HFFc6 (cell line): ENCODE measurements at regions not wholly inside any gene's neighbourhood (a gene's known extent, or its start where the extent isn't known, plus 50 kb on each side); places are given as distances from the start of the nearest gene placed in this dataset.

Experiments used
- DNase-seq: peaks from one replicate; pipeline ENCODE4 v3.0.0-alpha.2; 2018
- H3K27ac Mint-ChIP-seq: 2 replicates; pipeline ENCODE4 v1.8.0; 2020; ENCODE audit warnings: mild to moderate bottlenecking, mixed read lengths
- H3K27me3 Mint-ChIP-seq: 2 replicates; pipeline ENCODE4 v1.8.0; 2021; ENCODE audit warnings: mild to moderate bottlenecking, moderate library complexity, mixed read lengths; ENCODE audit not compliant: insufficient read depth
- H3K36me3 Mint-ChIP-seq: 2 replicates; pipeline ENCODE4 v1.8.0; 2021; ENCODE audit warnings: low read depth, mixed read lengths
- H3K4me1 Mint-ChIP-seq: 2 replicates; pipeline ENCODE4 v1.8.0; 2020; ENCODE audit warnings: low read depth, mixed read lengths
- H3K4me3 Mint-ChIP-seq: 2 replicates; pipeline ENCODE4 v1.8.0; 2020; ENCODE audit warnings: mild to moderate bottlenecking, moderate library complexity, mixed read lengths
- H3K9me3 Mint-ChIP-seq: 2 replicates; pipeline ENCODE4 v1.8.0; 2020; ENCODE audit warnings: mild to moderate bottlenecking, mixed read lengths
- TF ChIP-seq, protein P1 (sequence below): fragments of 200-600 bp; sonication (generic); IDR thresholded peaks from 2 replicates; pipeline ENCODE4 v1.5.0; 2021; ENCODE audit warnings: antibody characterized with exemption, mild to moderate bottlenecking

- Mint-ChIP-seq H3K36me3 (peaks cover 5% of the 10 kb centered on the region), H3K27ac (no peak overlapping the region), H3K4me1 (no peaks in the 10 kb centered on the region), H3K4me3 (no peak overlapping the region), H3K27me3 (peaks cover 1% of the 10 kb centered on the region; the same call in 1 of the 2 replicates), H3K9me3 (peaks cover 34% of the 10 kb centered on the region)
- DNase-seq, result no peak
- TF ChIP-seq, protein P1, sequence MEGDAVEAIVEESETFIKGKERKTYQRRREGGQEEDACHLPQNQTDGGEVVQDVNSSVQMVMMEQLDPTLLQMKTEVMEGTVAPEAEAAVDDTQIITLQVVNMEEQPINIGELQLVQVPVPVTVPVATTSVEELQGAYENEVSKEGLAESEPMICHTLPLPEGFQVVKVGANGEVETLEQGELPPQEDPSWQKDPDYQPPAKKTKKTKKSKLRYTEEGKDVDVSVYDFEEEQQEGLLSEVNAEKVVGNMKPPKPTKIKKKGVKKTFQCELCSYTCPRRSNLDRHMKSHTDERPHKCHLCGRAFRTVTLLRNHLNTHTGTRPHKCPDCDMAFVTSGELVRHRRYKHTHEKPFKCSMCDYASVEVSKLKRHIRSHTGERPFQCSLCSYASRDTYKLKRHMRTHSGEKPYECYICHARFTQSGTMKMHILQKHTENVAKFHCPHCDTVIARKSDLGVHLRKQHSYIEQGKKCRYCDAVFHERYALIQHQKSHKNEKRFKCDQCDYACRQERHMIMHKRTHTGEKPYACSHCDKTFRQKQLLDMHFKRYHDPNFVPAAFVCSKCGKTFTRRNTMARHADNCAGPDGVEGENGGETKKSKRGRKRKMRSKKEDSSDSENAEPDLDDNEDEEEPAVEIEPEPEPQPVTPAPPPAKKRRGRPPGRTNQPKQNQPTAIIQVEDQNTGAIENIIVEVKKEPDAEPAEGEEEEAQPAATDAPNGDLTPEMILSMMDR, result no peak
Observed at GRCh38 chr9:89705651-89706050, 100.8 kb downstream of the GADD45G start.

DNA sequence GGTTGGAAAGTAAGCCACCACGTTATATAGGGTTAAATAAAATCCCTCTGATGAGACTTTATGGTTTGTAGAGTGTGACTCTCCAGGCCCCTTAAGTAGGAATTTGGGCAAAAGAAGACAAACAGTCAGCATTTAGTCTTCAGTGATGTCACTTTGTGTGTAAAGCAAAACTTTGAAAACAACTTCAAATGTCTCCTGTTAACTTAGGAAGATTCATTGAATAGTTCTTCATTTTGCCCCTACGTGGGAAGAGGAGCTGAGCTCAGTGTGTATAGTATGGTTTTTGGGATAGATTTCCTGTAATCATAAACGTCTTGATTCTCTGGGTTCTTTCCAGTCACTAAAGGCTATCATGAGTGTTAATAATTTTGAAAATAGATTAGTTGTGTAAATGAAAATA is 101.3 kb downstream of the GADD45G start:
- Mint-ChIP-seq H3K9me3 (peaks cover 38% of the 10 kb centered on the region), H3K4me3 (no peak overlapping the region), H3K36me3 (peaks cover 5% of the 10 kb centered on the region), H3K27ac (no peak overlapping the region), H3K4me1 (no peaks in the 10 kb centered on the region), H3K27me3 (peaks cover 1% of the 10 kb centered on the region; the same call in 1 of the 2 replicates)
- no peak for DNase-seq
- TF ChIP-seq, protein P1, result no peak

DNA sequence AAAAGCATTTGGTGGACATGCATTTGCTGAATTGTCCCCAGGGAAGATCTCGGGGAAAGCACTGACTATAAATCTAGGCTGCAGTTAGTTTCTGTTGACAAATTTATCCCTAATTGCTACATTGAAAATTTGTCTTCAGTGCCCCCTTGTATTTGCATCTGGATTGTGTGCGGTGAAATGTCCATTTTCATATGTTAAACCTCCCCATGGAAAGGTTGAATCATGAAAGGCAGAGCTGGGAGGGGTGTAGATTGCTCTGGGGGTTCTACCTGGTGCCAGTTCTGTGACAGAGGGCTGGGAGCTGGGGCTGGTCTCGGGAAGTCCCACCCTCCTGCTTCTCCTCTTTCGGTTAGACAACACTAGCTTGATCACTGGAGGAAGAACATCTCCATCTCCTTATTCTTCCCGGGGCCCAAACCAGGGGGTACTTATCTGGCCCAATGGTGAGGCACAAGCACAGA is 101.9 kb downstream of the GADD45G start:
- H3K27me3 Mint-ChIP-seq, result peaks cover 1% of the 10 kb centered on the region; the same call in 1 of the 2 replicates
- no peak for DNase-seq
- H3K4me3 Mint-ChIP-seq, result no peak overlapping the region
- TF ChIP-seq, protein P1, result no peak
- no peak overlapping the region for H3K27ac Mint-ChIP-seq
- H3K9me3 Mint-ChIP-seq, result peaks cover 39% of the 10 kb centered on the region
- H3K36me3 Mint-ChIP-seq, result peaks cover 5% of the 10 kb centered on the region
- H3K4me1 Mint-ChIP-seq, result no peaks in the 10 kb centered on the region

DNA sequence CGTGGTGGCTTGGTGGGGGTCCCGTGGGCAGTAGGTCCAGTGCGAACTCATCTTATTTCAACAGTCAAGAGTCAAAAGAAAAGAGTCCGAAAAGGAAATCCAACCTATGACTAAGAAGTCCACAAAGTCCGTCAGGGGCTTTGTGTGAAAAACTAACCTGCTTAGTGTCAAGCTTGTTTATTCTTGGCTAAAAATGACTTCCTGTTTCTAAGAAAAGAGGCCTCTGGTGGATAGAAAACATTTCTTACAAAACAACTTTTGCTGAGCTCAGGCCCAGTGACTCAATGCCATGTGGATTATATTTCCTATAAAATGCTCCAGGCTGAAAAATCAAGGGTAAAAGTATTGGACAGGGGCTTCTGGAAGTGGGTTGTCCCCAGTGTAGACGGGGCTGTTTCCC is 105.9 kb downstream of the GADD45G start:
- no peak for DNase-seq
- H3K36me3 Mint-ChIP-seq, result peaks cover 5% of the 10 kb centered on the region
- H3K27ac Mint-ChIP-seq, result no peak overlapping the region

DNA sequence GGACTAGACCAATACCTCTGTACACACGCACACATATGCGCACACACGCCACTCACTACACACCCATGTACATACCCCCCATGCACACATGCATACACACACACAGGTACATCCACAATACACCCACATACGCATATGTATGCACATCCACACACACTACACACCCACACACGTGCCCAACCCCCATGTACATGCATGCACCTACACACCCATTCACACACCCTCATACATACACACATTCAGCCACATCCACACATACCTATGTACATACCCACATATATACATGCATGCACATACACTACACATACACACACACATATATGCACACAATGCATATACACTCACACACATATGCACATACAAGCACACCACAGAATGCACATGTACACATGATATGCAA is 107.1 kb downstream of the GADD45G start:
- peaks cover 35% of the 10 kb centered on the region for H3K9me3 Mint-ChIP-seq
- peaks cover 1% of the 10 kb centered on the region for H3K27me3 Mint-ChIP-seq
- H3K4me1 Mint-ChIP-seq, result no peaks in the 10 kb centered on the region
- H3K27ac Mint-ChIP-seq, result no peak overlapping the region
- no peak overlapping the region for H3K4me3 Mint-ChIP-seq
- TF ChIP-seq, protein P1, result no peak
- peaks cover 5% of the 10 kb centered on the region for H3K36me3 Mint-ChIP-seq
- no peak for DNase-seq

More for the DNA sequence above, 105.9 kb downstream of the GADD45G start:
- TF ChIP-seq, protein P1, result no peak
- H3K4me1 Mint-ChIP-seq, result no peaks in the 10 kb centered on the region
- H3K4me3 Mint-ChIP-seq, result no peak overlapping the region
- H3K27me3 Mint-ChIP-seq, result no peaks in the 10 kb centered on the region; the same call in 1 of the 2 replicates
- peaks cover 34% of the 10 kb centered on the region for H3K9me3 Mint-ChIP-seq

DNA sequence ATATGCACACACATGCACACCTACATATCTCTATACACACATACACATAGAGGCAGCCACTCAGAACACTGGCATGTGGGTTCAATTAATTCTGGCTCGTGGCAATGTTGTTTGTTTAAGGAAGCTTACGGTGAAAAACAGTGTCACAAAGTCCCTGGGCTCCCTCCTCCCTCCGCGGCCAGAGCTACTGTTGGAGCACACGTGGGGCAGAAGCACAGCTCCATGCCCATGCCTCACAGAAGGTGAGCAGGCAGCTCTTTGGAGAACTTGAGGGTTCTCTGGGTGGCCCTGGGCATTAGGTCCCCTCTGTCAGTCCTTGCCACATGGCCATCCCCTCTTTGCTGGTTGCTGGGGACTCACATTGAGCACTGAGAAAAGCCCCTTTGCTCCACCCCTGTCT is 107.5 kb downstream of the GADD45G start:
- TF ChIP-seq, protein P1, result no peak
- Mint-ChIP-seq H3K27ac (no peak overlapping the region), H3K27me3 (peaks cover 1% of the 10 kb centered on the region)

More for the DNA sequence above, 107.5 kb downstream of the GADD45G start:
- Mint-ChIP-seq H3K4me1 (no peaks in the 10 kb centered on the region), H3K9me3 (peaks cover 38% of the 10 kb centered on the region), H3K36me3 (peaks cover 5% of the 10 kb centered on the region), H3K4me3 (no peak overlapping the region)
- no peak for DNase-seq
